Osteocyte (in vitro differentiated cells): ENCODE measurements at regions not wholly inside any gene's neighbourhood (a gene's known extent, or its start where the extent isn't known, plus 50 kb on each side); places are given as distances from the start of the nearest gene placed in this dataset.

Experiments
- DNase-seq: peaks from one replicate; pipeline ENCODE4 v3.0.0; 2021; ENCODE audit warnings: mixed read lengths; ENCODE audit not compliant: unreplicated experiment; ENCODE audit errors: extremely low spot score
- H3K27ac Mint-ChIP-seq: one replicate; pipeline ENCODE4 v1.8.0; 2021; ENCODE audit warnings: mild to moderate bottlenecking, mixed read lengths; ENCODE audit not compliant: unreplicated experiment
- H3K27me3 Mint-ChIP-seq: one replicate; pipeline ENCODE4 v1.8.0; 2021; ENCODE audit warnings: mixed read lengths; ENCODE audit not compliant: unreplicated experiment
- H3K36me3 Mint-ChIP-seq: one replicate; pipeline ENCODE4 v1.8.0; 2021; ENCODE audit warnings: mixed read lengths; ENCODE audit not compliant: unreplicated experiment
- H3K4me1 Mint-ChIP-seq: one replicate; pipeline ENCODE4 v1.8.0; 2021; ENCODE audit warnings: mixed read lengths; ENCODE audit not compliant: unreplicated experiment
- H3K4me3 Mint-ChIP-seq: one replicate; pipeline ENCODE4 v1.8.0; 2021; ENCODE audit warnings: mild to moderate bottlenecking, moderate library complexity, mixed read lengths; ENCODE audit not compliant: unreplicated experiment
- H3K9me3 Mint-ChIP-seq: one replicate; pipeline ENCODE4 v1.8.0; 2021; ENCODE audit warnings: mixed read lengths; ENCODE audit not compliant: unreplicated experiment
- TF ChIP-seq, protein P1 (sequence below): fragments of 200-600 bp; sonication (generic); IDR thresholded peaks from 2 replicates; pipeline ENCODE4 v1.5.0; 2021; ENCODE audit warnings: antibody characterized with exemption, mild to moderate bottlenecking, moderate library complexity

DNA sequence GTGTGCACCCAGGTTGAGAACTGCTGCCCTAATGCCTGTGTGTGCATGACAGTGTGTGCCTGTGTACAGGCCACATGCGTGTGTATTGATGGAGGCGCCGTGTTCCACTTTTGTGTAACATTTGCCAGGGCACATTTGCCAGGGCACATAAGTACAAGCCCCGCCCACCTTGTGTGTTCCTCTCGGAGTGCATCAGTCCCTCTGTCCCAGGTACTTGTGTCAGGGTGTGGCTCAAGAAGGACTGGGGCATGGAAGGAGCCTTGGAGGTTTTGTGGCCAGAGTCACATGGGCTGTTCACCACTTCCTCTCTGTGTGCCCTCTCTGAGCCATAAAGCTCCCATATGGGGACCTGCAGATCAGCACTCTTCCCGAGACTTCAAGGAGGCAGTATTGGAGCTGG, 73.9 kb downstream of the MRM1 start:
- Mint-ChIP-seq H3K4me1 (no peaks in the 10 kb centered on the region), H3K4me3 (no peak overlapping the region)

DNA sequence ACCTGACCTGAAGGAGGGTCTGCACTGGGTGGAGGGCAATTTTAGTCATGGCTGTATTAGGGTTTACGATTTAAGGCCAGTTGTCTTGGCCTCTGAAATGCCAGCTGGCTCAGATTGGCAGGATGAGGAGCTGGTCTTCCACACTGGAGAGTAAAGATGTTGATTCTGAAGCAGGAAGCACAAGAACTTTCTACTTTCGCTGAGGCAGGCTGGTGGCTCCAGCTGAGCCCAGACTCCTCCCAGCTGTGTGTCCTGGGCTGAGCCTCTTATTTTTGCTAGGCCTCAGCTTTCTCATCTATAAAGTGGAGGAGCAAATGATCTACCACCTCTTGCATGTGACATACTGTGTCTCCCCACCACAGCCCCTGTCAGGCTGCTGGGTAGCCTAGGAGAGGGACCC, 74.4 kb downstream of the MRM1 start:
- Mint-ChIP-seq H3K36me3 (no peaks in the 10 kb centered on the region), H3K4me3 (no peak overlapping the region), H3K4me1 (no peaks in the 10 kb centered on the region), H3K27ac (no peak overlapping the region), H3K9me3 (no peaks in the 10 kb centered on the region), H3K27me3 (peaks cover 33% of the 10 kb centered on the region)
- no peak for DNase-seq
- TF ChIP-seq, protein P1, sequence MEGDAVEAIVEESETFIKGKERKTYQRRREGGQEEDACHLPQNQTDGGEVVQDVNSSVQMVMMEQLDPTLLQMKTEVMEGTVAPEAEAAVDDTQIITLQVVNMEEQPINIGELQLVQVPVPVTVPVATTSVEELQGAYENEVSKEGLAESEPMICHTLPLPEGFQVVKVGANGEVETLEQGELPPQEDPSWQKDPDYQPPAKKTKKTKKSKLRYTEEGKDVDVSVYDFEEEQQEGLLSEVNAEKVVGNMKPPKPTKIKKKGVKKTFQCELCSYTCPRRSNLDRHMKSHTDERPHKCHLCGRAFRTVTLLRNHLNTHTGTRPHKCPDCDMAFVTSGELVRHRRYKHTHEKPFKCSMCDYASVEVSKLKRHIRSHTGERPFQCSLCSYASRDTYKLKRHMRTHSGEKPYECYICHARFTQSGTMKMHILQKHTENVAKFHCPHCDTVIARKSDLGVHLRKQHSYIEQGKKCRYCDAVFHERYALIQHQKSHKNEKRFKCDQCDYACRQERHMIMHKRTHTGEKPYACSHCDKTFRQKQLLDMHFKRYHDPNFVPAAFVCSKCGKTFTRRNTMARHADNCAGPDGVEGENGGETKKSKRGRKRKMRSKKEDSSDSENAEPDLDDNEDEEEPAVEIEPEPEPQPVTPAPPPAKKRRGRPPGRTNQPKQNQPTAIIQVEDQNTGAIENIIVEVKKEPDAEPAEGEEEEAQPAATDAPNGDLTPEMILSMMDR: no peak

More for the DNA sequence above, 73.9 kb downstream of the MRM1 start:
- no peak overlapping the region for H3K27ac Mint-ChIP-seq
- no peaks in the 10 kb centered on the region for H3K36me3 Mint-ChIP-seq
- DNase-seq: no peak
- H3K9me3 Mint-ChIP-seq: no peaks in the 10 kb centered on the region
- H3K27me3 Mint-ChIP-seq: peaks cover 35% of the 10 kb centered on the region
- TF ChIP-seq, protein P1: no peak

DNA sequence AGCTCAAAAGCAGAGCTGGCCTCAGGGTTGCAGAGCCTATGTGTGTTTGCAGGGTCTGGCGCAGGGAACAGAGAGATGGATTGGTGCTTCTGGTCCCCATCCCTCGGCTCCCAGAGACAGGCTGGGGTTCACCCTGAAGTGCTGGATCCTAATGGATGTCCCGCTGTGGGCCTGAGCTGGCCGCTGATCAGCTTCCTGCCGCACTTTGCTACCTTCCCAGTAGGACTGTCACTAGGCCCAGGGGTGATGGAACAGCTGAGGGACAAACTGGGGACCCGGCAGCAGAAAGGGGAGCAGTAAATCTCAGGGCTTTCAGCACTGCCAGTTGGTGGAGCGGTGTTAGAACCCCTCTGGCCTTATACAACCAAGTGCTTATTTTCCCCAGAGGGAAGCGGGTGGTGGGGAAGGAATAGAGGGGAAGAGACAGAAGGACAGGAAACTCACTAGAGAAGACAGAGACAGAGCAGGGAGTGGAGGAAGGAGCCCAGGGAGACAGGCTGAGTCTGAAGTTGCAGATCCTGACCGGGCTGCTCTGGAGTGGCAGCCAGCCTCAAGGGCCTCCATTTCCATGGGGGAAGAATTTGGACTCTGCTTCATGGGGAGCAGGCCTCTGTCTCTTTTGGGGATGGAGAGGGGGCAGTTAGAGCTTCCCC, 78.6 kb downstream of the MRM1 start:
- Mint-ChIP-seq H3K36me3 (no peaks in the 10 kb centered on the region), H3K27me3 (peaks cover 35% of the 10 kb centered on the region), H3K27ac (no peak overlapping the region), H3K9me3 (no peaks in the 10 kb centered on the region), H3K4me3 (no peak overlapping the region), H3K4me1 (no peaks in the 10 kb centered on the region)
- no peak for DNase-seq
- TF ChIP-seq, protein P1: no peak

DNA sequence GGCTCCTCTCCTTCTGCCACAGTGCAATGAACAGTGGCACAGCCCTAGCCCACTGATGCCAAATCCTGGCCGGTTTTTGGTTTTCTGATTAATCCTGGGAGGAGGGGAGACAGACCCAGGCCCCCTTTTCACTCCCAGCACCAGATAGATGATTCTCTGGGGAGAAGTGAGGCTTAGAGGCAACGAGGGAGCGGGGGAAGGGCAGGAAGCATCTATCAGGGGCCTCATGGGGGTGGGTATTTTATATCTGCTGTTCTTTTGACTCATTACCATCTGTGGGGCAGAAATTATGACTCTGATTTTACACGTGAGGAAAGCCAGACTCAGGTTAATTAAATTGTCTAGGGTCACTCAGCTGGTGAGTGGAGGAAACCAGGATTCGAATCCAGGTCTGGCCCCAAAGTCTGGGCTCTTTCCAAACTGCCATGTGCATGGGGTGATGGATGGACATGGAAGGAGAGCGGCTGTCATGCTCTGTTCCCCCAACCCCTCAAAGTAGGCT, 79.4 kb downstream of the MRM1 start:
- Mint-ChIP-seq H3K36me3 (no peaks in the 10 kb centered on the region), H3K4me3 (no peak overlapping the region), H3K9me3 (no peaks in the 10 kb centered on the region), H3K27ac (no peak overlapping the region), H3K27me3 (peaks cover 38% of the 10 kb centered on the region), H3K4me1 (no peaks in the 10 kb centered on the region)
- TF ChIP-seq, protein P1: no peak
- no peak for DNase-seq

DNA sequence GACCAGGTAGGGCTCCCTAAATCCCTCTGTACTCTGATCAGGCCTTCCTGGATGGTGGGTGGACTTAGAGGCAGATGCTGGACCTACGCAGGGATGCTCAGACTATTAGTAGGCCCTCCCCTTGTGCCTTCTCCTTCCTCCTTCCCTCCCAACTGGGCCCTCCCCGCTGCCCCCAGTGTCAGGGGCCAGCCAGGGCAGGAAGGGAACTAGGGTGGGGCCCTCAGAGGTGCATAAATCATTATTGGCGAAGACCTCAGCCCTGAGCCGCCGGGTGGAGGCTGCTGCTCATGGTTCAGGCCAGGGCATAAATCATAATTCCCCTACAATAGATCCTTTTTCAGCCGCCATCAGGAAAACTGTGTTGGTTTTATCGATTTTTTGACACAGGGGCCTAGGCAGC, 81.4 kb downstream of the MRM1 start:
- Mint-ChIP-seq H3K27ac (no peak overlapping the region), H3K27me3 (peaks cover 44% of the 10 kb centered on the region), H3K4me1 (no peaks in the 10 kb centered on the region), H3K9me3 (no peaks in the 10 kb centered on the region), H3K4me3 (no peak overlapping the region), H3K36me3 (no peaks in the 10 kb centered on the region)
- no peak for DNase-seq
- TF ChIP-seq, protein P1: no peak
